Tibial nerve (tissue), 4 donors: ENCODE measurements at regions not wholly inside any gene's neighbourhood (a gene's known extent, or its start where the extent isn't known, plus 50 kb on each side); places are given as distances from the start of the nearest gene placed in this dataset.

Source experiments
- DNase-seq, 2 donors: peaks; one replicate each; pipeline ENCODE4 v3.0.0-alpha.2; 2019; ENCODE audit warnings: low spot score in 2 of 2
- H3K27ac ChIP-seq, 4 donors: fragments of 200-600 bp; sonication (generic) in 3 of 4; one replicate each; pipeline ENCODE4 v1.5.1; 2017 to 2019; ENCODE audit warnings: mild to moderate bottlenecking in 1 of 4
- H3K27me3 ChIP-seq, 2 donors: fragments of 200-600 bp; sonication (generic) in 1 of 2; one replicate each; pipeline versions ENCODE4 v1.5.1 to v1.6.0; 2017 to 2019
- H3K36me3 ChIP-seq, 3 donors: fragments of 200-600 bp; sonication (generic); one replicate each; pipeline ENCODE4 v1.5.1; 2018 to 2019
- H3K4me1 ChIP-seq, 4 donors: fragments of 200-600 bp; sonication (generic) in 3 of 4; one replicate each; pipeline ENCODE4 v1.5.1; 2017 to 2019
- H3K4me3 ChIP-seq, 4 donors: fragments of 200-600 bp; sonication (generic) in 3 of 4; one replicate each; pipeline ENCODE4 v1.5.1; 2017 to 2019; ENCODE audit warnings: mild to moderate bottlenecking in 1 of 4, moderate library complexity in 1 of 4
- H3K9me3 ChIP-seq, 4 donors: fragments of 200-600 bp; sonication (generic) in 3 of 4; one replicate each; pipeline ENCODE4 v1.5.1; 2017 to 2019
- EP300 ChIP-seq, 2 donors: sonication (generic); formaldehyde crosslinking; IDR thresholded peaks; one replicate each; pipeline ENCODE4 v1.6.1; 2017; ENCODE audit warnings: antibody characterized with exemption in 2 of 2, mild to moderate bottlenecking in 1 of 2
- POLR2A ChIP-seq, 2 donors: fragments of 450-650 bp; IDR thresholded peaks; one replicate each; pipeline ENCODE4 v1.6.1; 2017; ENCODE audit warnings: antibody characterized with exemption in 2 of 2, mild to moderate bottlenecking in 2 of 2, moderate library complexity in 2 of 2
- WGBS, 2 donors: methylation state at CpG; one replicate each; pipeline ENCODE4 v1.1.5; 2018; 5-methylcytosine and 5-hydroxymethylcytosine counted together
- TF ChIP-seq, protein P1 (sequence below), 5 experiments: fragments of 200-600 bp in 3 of 5; fragments of 450-650 bp in 2 of 5; sonication (generic) in 3 of 5; IDR thresholded peaks; one replicate each; pipeline ENCODE4 v1.5.1; 2016 to 2019; ENCODE audit warnings: antibody characterized with exemption in 5 of 5, mild to moderate bottlenecking in 3 of 5, moderate library complexity in 2 of 5

DNA sequence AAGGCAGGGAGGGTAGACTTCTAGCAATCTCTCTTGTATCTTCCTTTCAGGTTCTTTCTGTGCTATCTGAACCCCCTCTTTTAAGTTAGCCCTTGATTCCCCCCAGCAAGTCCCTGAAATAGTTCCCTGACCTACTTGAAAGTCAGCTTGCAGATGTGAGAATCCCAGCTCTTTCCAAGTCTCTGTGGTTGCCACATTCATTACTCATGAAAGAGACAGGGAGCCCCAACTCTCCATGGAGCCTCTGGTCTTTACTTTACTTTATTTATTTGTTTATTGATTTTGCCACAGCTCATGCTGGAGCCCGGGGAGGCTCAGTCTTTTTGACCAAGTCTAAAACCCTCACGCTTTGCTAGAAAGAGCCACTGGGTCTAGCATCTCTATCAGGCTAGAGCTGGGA, 193.6 kb upstream of the FAR2 start:
- Histone ChIP-seq H3K4me1 (peaks cover 0 to 20% (median 0%) of the 10 kb centered on the region in 4 donors), H3K27me3 (no peaks in the 10 kb centered on the region), H3K9me3 (peaks cover 0 to 3% (median 0%) of the 10 kb centered on the region in 4 donors), H3K4me3 (no peak overlapping the region), H3K36me3 (no peaks in the 10 kb centered on the region), H3K27ac (no peak overlapping the region)
- TF ChIP-seq, protein P1, sequence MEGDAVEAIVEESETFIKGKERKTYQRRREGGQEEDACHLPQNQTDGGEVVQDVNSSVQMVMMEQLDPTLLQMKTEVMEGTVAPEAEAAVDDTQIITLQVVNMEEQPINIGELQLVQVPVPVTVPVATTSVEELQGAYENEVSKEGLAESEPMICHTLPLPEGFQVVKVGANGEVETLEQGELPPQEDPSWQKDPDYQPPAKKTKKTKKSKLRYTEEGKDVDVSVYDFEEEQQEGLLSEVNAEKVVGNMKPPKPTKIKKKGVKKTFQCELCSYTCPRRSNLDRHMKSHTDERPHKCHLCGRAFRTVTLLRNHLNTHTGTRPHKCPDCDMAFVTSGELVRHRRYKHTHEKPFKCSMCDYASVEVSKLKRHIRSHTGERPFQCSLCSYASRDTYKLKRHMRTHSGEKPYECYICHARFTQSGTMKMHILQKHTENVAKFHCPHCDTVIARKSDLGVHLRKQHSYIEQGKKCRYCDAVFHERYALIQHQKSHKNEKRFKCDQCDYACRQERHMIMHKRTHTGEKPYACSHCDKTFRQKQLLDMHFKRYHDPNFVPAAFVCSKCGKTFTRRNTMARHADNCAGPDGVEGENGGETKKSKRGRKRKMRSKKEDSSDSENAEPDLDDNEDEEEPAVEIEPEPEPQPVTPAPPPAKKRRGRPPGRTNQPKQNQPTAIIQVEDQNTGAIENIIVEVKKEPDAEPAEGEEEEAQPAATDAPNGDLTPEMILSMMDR (IDR thresholded peaks at IDR 0.05), result no peak
- TF ChIP-seq EP300 (IDR thresholded peaks at IDR 0.05), result no peak
- TF ChIP-seq POLR2A (IDR thresholded peaks at IDR 0.05), result no peak
- 65 to 75% methylated on average over 2 of the region's 2 CpGs for WGBS, 2 donors
- no peak for DNase-seq

DNA sequence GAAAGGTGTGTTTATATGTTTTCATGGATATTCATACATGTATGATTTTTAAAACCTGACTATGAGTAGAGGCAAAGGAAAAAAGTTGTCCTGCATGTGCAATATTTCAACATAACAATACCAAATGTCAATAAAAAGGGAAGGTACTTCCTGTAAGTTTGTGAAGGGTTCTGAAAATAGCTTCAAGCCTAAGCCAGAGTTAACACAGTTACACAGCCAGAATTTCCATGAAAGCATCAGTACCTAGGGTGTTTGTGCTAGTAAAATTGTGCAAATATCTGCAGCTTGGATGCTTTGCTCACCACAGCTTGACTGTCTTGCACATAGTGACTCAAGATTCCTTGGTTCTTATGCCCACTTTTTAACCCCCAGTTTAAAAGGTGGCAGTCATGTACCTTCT, 193.1 kb upstream of the FAR2 start:
- Histone ChIP-seq H3K27ac (no peak overlapping the region), H3K9me3 (peaks cover 0 to 3% (median 0%) of the 10 kb centered on the region in 4 donors)
- DNase-seq, result no peak

DNA sequence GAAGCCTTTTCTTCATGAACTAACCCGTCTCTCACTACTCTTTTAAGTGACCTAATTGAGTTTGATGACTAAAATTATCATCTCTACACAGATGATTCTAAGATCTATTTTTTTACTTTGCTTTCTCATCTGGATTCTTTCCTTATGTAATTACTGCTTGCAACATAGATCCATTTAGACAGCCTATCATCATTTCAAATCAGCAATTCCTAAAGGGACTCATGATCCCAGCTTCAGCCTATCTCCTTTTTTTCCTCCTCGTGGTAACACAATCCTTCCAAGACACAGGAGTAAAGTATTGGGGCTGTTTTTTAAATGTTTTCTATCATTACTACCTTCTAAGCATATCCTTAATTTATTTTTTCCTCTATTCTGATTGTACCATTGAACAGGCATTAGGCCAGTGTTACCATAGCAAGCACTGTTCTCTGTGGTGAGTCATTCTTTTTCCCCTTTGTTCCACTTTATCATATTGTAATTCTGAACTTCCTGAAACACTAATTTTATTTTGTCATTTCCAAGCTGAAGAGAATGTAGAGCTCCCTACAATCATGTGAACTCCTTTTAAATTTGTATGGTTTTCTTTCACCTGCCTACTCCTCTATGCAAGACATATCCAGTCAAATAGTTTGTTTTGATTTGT, 190.4 kb upstream of the FAR2 start:
- 79 to 86% methylated on average over 2 of the region's 2 CpGs for WGBS, 2 donors
- TF ChIP-seq POLR2A (IDR thresholded peaks at IDR 0.05), result no peak
- TF ChIP-seq EP300 (IDR thresholded peaks at IDR 0.05), result peak in 1 of 2 donors; percentile 17
- Histone ChIP-seq H3K27me3 (no peaks in the 10 kb centered on the region), H3K9me3 (peaks cover 0 to 3% (median 0%) of the 10 kb centered on the region in 4 donors), H3K36me3 (no peaks in the 10 kb centered on the region), H3K27ac (peak overlapping the region in 2 of 4 donors; percentile 30 to 61), H3K4me1 (peaks cover 0 to 39% (median 2%) of the 10 kb centered on the region in 4 donors), H3K4me3 (no peak overlapping the region)
- no peak for DNase-seq

More for the DNA sequence above, 193.1 kb upstream of the FAR2 start:
- no peaks in the 10 kb centered on the region for H3K36me3 ChIP-seq
- H3K27me3 ChIP-seq, result no peaks in the 10 kb centered on the region
- H3K4me3 ChIP-seq, result no peak overlapping the region
- no peak for TF ChIP-seq EP300 (IDR thresholded peaks at IDR 0.05)
- no peak for TF ChIP-seq POLR2A (IDR thresholded peaks at IDR 0.05)
- TF ChIP-seq, protein P1 (IDR thresholded peaks at IDR 0.05), result no peak
- peaks cover 0 to 20% (median 0%) of the 10 kb centered on the region in 4 donors for H3K4me1 ChIP-seq

DNA sequence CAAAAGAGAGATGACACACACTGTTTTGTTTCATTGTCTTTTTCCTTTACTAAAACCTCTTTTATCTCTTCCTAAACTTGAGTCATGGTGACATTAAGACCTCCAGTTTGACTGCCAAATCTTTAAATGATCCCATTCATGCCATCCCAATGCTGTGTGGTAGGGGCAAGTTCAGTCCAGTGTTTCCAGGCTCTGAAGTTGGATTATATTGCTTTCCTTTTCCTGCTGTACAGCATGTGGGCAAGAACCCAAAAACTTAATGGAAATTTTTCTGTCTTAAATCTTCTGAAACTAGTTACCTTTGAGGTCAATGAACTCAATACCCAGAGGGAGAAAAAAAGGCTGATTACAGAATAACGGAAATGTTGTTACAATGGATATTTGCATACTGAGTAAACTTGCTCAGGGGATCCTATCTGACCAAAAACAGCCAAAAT, 187.1 kb upstream of the FAR2 start:
- H3K27ac ChIP-seq, result peak overlapping the region in 2 of 4 donors; percentile 45 to 51
- WGBS, 2 donors, result 13 to 25% methylated on average over 1 of the region's 1 CpG
- TF ChIP-seq, protein P1 (IDR thresholded peaks at IDR 0.05), result no peak
- TF ChIP-seq POLR2A (IDR thresholded peaks at IDR 0.05) (no peak), EP300 (IDR thresholded peaks at IDR 0.05) (no peak)

DNA sequence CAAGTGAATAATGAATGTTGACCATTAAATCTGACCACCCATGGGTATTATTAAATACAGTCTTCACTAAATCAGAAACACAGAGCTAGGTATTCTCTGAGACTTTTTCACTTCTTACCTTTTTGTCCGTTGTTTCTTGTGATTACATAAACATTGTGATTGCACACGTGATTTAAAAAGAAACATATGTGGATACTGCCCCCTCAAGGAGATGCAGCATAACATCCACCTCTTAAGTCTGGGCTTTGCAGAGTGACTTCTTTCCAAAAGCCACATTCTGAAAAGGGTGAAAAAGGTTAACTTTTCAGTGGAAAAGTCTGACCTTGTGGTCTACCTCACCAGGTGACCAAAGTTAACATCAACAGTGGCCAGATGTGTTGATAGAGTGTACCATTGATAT, 185.5 kb upstream of the FAR2 start:
- Histone ChIP-seq H3K27ac (peak overlapping the region in 1 of 4 donors; percentile 20), H3K4me3 (no peak overlapping the region), H3K4me1 (peaks cover 0 to 43% (median 2%) of the 10 kb centered on the region in 4 donors), H3K36me3 (no peaks in the 10 kb centered on the region), H3K27me3 (no peaks in the 10 kb centered on the region), H3K9me3 (peaks cover 0 to 3% (median 0%) of the 10 kb centered on the region in 4 donors)
- WGBS, 2 donors, result 15 to 23% methylated on average over 2 of the region's 2 CpGs
- no peak for TF ChIP-seq POLR2A (IDR thresholded peaks at IDR 0.05)
- TF ChIP-seq, protein P1 (IDR thresholded peaks at IDR 0.05), result peak in 2 of 5 experiments; percentile 25 to 32
- DNase-seq, result no peak

More for the DNA sequence above, 187.1 kb upstream of the FAR2 start:
- DNase-seq, result no peak
- no peaks in the 10 kb centered on the region for H3K36me3 ChIP-seq
- H3K4me3 ChIP-seq, result no peak overlapping the region
- H3K4me1 ChIP-seq, result peaks cover 0 to 42% (median 2%) of the 10 kb centered on the region in 4 donors
- H3K9me3 ChIP-seq, result peaks cover 0 to 3% (median 0%) of the 10 kb centered on the region in 4 donors
- H3K27me3 ChIP-seq, result no peaks in the 10 kb centered on the region
